ENCODE measurements at regions not wholly inside any gene's neighbourhood (a gene's known extent, or its start where the extent isn't known, plus 50 kb on each side); places are given as distances from the start of the nearest gene placed in this dataset.

DNA sequence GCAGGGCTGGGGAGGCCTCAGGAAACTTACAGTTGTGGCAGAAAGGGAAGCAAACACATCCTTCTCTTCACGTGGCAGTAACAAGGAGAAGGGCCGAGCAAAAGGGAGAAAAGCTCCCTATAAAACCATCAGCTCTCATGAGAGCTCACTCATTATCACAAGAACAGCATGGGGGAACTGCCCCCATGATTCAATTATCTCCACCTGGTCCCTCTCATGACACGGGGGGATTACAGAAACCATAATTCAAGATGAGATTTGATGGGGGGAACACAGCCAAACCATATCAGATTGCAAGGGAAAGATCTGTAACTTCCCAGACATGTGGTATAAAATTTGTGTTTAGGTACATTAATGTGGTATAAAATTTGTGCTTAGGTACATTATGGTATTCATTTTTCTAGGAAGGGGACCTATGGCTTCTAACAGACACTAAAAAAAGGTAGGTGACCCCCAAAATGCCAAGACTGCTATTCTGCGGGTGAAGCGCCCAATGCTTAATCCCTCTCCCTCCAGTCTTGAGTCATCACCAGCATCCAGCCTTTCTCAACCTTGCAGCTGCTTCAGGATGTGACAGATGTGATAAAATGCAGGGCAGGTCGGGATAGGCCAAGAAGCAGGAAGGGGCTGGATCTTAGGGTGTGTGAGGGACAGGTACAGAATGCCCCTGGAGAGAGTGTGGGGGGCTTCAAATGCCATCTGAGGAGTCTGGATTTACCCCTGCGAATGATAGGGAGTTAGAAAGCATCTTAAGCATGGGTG lies 57.7 kb upstream of the AMPD3 start:
- Histone ChIP-seq H3K27ac (ENCODE audit: low read depth, low read length, poor library complexity, severe bottlenecking) (no peak overlapping the region), H3K4me3 (ENCODE audit: low read depth, low read length, poor library complexity, severe bottlenecking) (no peak overlapping the region), H3K9me3 (ENCODE audit: low read length) (no peaks in the 10 kb centered on the region), H3K9ac (ENCODE audit: low read length) (no peak overlapping the region), H3F3A (ENCODE audit: insufficient read depth, low read length) (no peaks in the 10 kb centered on the region), H2AFZ (ENCODE audit: low read length) (no peak overlapping the region), H4K20me1 (ENCODE audit: insufficient read depth, low read length) (no peaks in the 10 kb centered on the region), H3K4me1 (ENCODE audit: insufficient read depth, low read length, severe bottlenecking) (no peaks in the 10 kb centered on the region), H3K9me2 (ENCODE audit: low read depth, low read length) (no peaks in the 10 kb centered on the region), H3K36me3 (ENCODE audit: insufficient read depth, low read length) (no peaks in the 10 kb centered on the region), H3K27me3 (ENCODE audit: insufficient read depth, low read length) (no peaks in the 10 kb centered on the region), H3K79me2 (ENCODE audit: insufficient read depth, low read length) (no peaks in the 10 kb centered on the region), H3K4me2 (ENCODE audit: low read length) (no peak overlapping the region)
- no peak for TF ChIP-seq EZH2 (IDR thresholded peaks at IDR 0.05; ENCODE audit: borderline replicate concordance, low read length)
- TF ChIP-seq, protein P1, sequence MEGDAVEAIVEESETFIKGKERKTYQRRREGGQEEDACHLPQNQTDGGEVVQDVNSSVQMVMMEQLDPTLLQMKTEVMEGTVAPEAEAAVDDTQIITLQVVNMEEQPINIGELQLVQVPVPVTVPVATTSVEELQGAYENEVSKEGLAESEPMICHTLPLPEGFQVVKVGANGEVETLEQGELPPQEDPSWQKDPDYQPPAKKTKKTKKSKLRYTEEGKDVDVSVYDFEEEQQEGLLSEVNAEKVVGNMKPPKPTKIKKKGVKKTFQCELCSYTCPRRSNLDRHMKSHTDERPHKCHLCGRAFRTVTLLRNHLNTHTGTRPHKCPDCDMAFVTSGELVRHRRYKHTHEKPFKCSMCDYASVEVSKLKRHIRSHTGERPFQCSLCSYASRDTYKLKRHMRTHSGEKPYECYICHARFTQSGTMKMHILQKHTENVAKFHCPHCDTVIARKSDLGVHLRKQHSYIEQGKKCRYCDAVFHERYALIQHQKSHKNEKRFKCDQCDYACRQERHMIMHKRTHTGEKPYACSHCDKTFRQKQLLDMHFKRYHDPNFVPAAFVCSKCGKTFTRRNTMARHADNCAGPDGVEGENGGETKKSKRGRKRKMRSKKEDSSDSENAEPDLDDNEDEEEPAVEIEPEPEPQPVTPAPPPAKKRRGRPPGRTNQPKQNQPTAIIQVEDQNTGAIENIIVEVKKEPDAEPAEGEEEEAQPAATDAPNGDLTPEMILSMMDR (IDR thresholded peaks at IDR 0.05; ENCODE audit: low read length) = no peak

GRCh38 chr11:10398525-10398924 lies 56.5 kb upstream of the AMPD3 start:
- Histone ChIP-seq H3F3A (ENCODE audit: insufficient read depth, low read length) (no peaks in the 10 kb centered on the region), H3K4me3 (ENCODE audit: low read depth, low read length, poor library complexity, severe bottlenecking) (no peak overlapping the region), H3K4me1 (ENCODE audit: insufficient read depth, low read length, severe bottlenecking) (no peaks in the 10 kb centered on the region), H3K27me3 (ENCODE audit: insufficient read depth, low read length) (no peaks in the 10 kb centered on the region), H3K36me3 (ENCODE audit: insufficient read depth, low read length) (no peaks in the 10 kb centered on the region), H3K9ac (ENCODE audit: low read length) (no peak overlapping the region), H4K20me1 (ENCODE audit: insufficient read depth, low read length) (no peaks in the 10 kb centered on the region), H3K9me2 (ENCODE audit: low read depth, low read length) (no peaks in the 10 kb centered on the region), H3K9me3 (ENCODE audit: low read length) (no peaks in the 10 kb centered on the region), H3K79me2 (ENCODE audit: insufficient read depth, low read length) (no peaks in the 10 kb centered on the region), H3K27ac (ENCODE audit: low read depth, low read length, poor library complexity, severe bottlenecking) (no peak overlapping the region), H2AFZ (ENCODE audit: low read length) (no peak overlapping the region), H3K4me2 (ENCODE audit: low read length) (no peak overlapping the region)
- TF ChIP-seq, protein P1 (IDR thresholded peaks at IDR 0.05; ENCODE audit: low read length) = no peak
- TF ChIP-seq EZH2 (IDR thresholded peaks at IDR 0.05; ENCODE audit: borderline replicate concordance, low read length) = no peak

GRCh38 chr11:10400856-10401255 lies 54.2 kb upstream of the AMPD3 start:
- H3K9me3 ChIP-seq (ENCODE audit: low read length) = no peaks in the 10 kb centered on the region
- no peak overlapping the region for H3K9ac ChIP-seq (ENCODE audit: low read length)
- H4K20me1 ChIP-seq (ENCODE audit: insufficient read depth, low read length) = no peaks in the 10 kb centered on the region
- no peak overlapping the region for H3K4me3 ChIP-seq (ENCODE audit: low read depth, low read length, poor library complexity, severe bottlenecking)
- H2AFZ ChIP-seq (ENCODE audit: low read length) = no peak overlapping the region
- TF ChIP-seq, protein P1 (IDR thresholded peaks at IDR 0.05; ENCODE audit: low read length) = no peak
- TF ChIP-seq EZH2 (IDR thresholded peaks at IDR 0.05; ENCODE audit: borderline replicate concordance, low read length) = no peak
- H3K27ac ChIP-seq (ENCODE audit: low read depth, low read length, poor library complexity, severe bottlenecking) = no peak overlapping the region
- no peak overlapping the region for H3K4me2 ChIP-seq (ENCODE audit: low read length)
- no peaks in the 10 kb centered on the region for H3K36me3 ChIP-seq (ENCODE audit: insufficient read depth, low read length)
- H3K9me2 ChIP-seq (ENCODE audit: low read depth, low read length) = no peaks in the 10 kb centered on the region
- H3F3A ChIP-seq (ENCODE audit: insufficient read depth, low read length) = no peaks in the 10 kb centered on the region
- H3K4me1 ChIP-seq (ENCODE audit: insufficient read depth, low read length, severe bottlenecking) = no peaks in the 10 kb centered on the region
- H3K27me3 ChIP-seq (ENCODE audit: insufficient read depth, low read length) = no peaks in the 10 kb centered on the region
- H3K79me2 ChIP-seq (ENCODE audit: insufficient read depth, low read length) = no peaks in the 10 kb centered on the region

All from OCI-LY1 (cell line).